Vagina (tissue), 2 donors: ENCODE measurements at regions not wholly inside any gene's neighbourhood (a gene's known extent, or its start where the extent isn't known, plus 50 kb on each side); places are given as distances from the start of the nearest gene placed in this dataset.

ENCODE experiments used
- DNase-seq, 2 donors: peaks; one replicate each; pipeline ENCODE4 v3.0.0-alpha.2; 2017; ENCODE audit errors: extremely low spot score in 2 of 2
- H3K27ac ChIP-seq: fragments of 200-600 bp; sonication (generic); one replicate; pipeline ENCODE4 v1.5.1; 2019
- H3K27me3 ChIP-seq: fragments of 200-600 bp; sonication (generic); one replicate; pipeline ENCODE4 v1.5.1; 2019
- H3K36me3 ChIP-seq, 2 donors: fragments of 200-600 bp; sonication (generic); one replicate each; pipeline ENCODE4 v1.5.1; 2017 to 2019
- H3K4me1 ChIP-seq: fragments of 200-600 bp; sonication (generic); one replicate; pipeline ENCODE4 v1.5.1; 2019
- H3K4me3 ChIP-seq, 2 donors: fragments of 200-600 bp; sonication (generic); 1 replicate in 1 of 2; 2 replicates in 1 of 2; pipeline ENCODE4 v1.5.1; 2016 to 2019
- H3K9me3 ChIP-seq: fragments of 200-600 bp; sonication (generic); one replicate; pipeline ENCODE4 v1.5.1; 2019
- POLR2A ChIP-seq, 2 donors: fragments of 450-650 bp; IDR thresholded peaks; one replicate each; pipeline ENCODE4 v1.6.1; 2017; ENCODE audit warnings: antibody characterized with exemption in 2 of 2, mild to moderate bottlenecking in 2 of 2, moderate library complexity in 2 of 2
- POLR2AphosphoS5 ChIP-seq, 2 donors: sonication (generic); formaldehyde crosslinking; IDR thresholded peaks; one replicate each; pipeline ENCODE4 v1.9.0; 2017; ENCODE audit warnings: antibody characterized with exemption in 2 of 2, mild to moderate bottlenecking in 2 of 2, low read depth in 1 of 2; ENCODE audit not compliant: insufficient read depth in 1 of 2
- intact Hi-C: fragments of 100-400 bp; cut with DNase I; formaldehyde crosslinking; loops from one replicate; pipeline ENCODE4 v1.15.1; 2023
- TF ChIP-seq, protein P1 (sequence below), 3 experiments: fragments of 450-650 bp in 2 of 3; fragments of 200-600 bp in 1 of 3; sonication (generic) in 1 of 3; IDR thresholded peaks; one replicate each; pipeline ENCODE4 v1.5.1; 2017 to 2019; ENCODE audit warnings: antibody characterized with exemption in 3 of 3, mild to moderate bottlenecking in 2 of 3, moderate library complexity in 2 of 3

- Histone ChIP-seq H3K36me3 (no peaks in the 10 kb centered on the region), H3K9me3 (no peaks in the 10 kb centered on the region)
Observed at GRCh38 chr6:95117236-95117635, 460.1 kb upstream of the MANEA start.

DNA sequence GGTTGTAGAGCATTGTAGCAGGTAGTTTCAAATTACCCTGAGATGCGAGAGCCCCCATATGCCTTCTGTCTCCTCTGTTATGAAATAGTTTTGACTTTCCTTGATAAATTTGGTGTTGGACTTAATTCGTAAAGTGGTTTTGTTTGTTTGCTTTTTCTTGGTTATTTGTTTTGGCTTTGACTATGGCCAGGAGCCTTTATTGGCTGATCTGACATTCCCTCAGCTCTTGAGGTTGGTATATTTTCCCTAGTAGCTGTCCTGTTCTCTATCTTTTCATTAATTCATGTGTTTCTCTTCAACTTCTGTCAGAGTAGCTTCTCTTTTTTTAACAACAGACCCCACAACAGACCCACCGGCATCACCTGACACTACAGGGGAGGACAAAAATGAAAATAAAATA is 457.4 kb upstream of the MANEA start:
- TF ChIP-seq, protein P1, sequence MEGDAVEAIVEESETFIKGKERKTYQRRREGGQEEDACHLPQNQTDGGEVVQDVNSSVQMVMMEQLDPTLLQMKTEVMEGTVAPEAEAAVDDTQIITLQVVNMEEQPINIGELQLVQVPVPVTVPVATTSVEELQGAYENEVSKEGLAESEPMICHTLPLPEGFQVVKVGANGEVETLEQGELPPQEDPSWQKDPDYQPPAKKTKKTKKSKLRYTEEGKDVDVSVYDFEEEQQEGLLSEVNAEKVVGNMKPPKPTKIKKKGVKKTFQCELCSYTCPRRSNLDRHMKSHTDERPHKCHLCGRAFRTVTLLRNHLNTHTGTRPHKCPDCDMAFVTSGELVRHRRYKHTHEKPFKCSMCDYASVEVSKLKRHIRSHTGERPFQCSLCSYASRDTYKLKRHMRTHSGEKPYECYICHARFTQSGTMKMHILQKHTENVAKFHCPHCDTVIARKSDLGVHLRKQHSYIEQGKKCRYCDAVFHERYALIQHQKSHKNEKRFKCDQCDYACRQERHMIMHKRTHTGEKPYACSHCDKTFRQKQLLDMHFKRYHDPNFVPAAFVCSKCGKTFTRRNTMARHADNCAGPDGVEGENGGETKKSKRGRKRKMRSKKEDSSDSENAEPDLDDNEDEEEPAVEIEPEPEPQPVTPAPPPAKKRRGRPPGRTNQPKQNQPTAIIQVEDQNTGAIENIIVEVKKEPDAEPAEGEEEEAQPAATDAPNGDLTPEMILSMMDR (IDR thresholded peaks at IDR 0.05): no peak
- TF ChIP-seq POLR2A (IDR thresholded peaks at IDR 0.05): no peak
- TF ChIP-seq POLR2AphosphoS5 (IDR thresholded peaks at IDR 0.05; ENCODE audit: insufficient read depth in 1 of 2, low read depth in 1 of 2): no peak
- Histone ChIP-seq H3K27ac (no peak overlapping the region), H3K36me3 (no peaks in the 10 kb centered on the region), H3K9me3 (no peaks in the 10 kb centered on the region), H3K4me3 (no peak overlapping the region), H3K4me1 (no peaks in the 10 kb centered on the region), H3K27me3 (no peaks in the 10 kb centered on the region)
- no peak for DNase-seq
- intact Hi-C loops: no loop called here

More at GRCh38 chr6:95117236-95117635, 460.1 kb upstream of the MANEA start:
- TF ChIP-seq, protein P1 (IDR thresholded peaks at IDR 0.05): no peak
- TF ChIP-seq POLR2AphosphoS5 (IDR thresholded peaks at IDR 0.05; ENCODE audit: insufficient read depth in 1 of 2, low read depth in 1 of 2): no peak
- no peak for TF ChIP-seq POLR2A (IDR thresholded peaks at IDR 0.05)
- Histone ChIP-seq H3K27ac (no peak overlapping the region), H3K4me3 (no peak overlapping the region), H3K27me3 (no peaks in the 10 kb centered on the region), H3K4me1 (no peaks in the 10 kb centered on the region)
- DNase-seq: no peak
- intact Hi-C loops: no loop called here

GRCh38 chr6:95120984-95121383 is 456.4 kb upstream of the MANEA start:
- no peaks in the 10 kb centered on the region for H3K36me3 ChIP-seq
- TF ChIP-seq, protein P1 (IDR thresholded peaks at IDR 0.05): no peak
- TF ChIP-seq POLR2AphosphoS5 (IDR thresholded peaks at IDR 0.05; ENCODE audit: insufficient read depth in 1 of 2, low read depth in 1 of 2): no peak
- TF ChIP-seq POLR2A (IDR thresholded peaks at IDR 0.05): no peak
- H3K9me3 ChIP-seq: no peaks in the 10 kb centered on the region
- no peaks in the 10 kb centered on the region for H3K27me3 ChIP-seq
- H3K4me1 ChIP-seq: no peaks in the 10 kb centered on the region
- no peak overlapping the region for H3K4me3 ChIP-seq
- no peak for DNase-seq
- H3K27ac ChIP-seq: no peak overlapping the region
- intact Hi-C loops: no loop called here

GRCh38 chr6:95127261-95127660 is 450.1 kb upstream of the MANEA start:
- H3K27me3 ChIP-seq: no peaks in the 10 kb centered on the region
- no peak for DNase-seq
- H3K4me3 ChIP-seq: no peak overlapping the region
- intact Hi-C loops: no loop called here
- H3K9me3 ChIP-seq: no peaks in the 10 kb centered on the region
- H3K27ac ChIP-seq: no peak overlapping the region
- no peaks in the 10 kb centered on the region for H3K36me3 ChIP-seq
- TF ChIP-seq POLR2A (IDR thresholded peaks at IDR 0.05) (no peak), POLR2AphosphoS5 (IDR thresholded peaks at IDR 0.05; ENCODE audit: insufficient read depth in 1 of 2, low read depth in 1 of 2) (no peak)
- TF ChIP-seq, protein P1 (IDR thresholded peaks at IDR 0.05): no peak
- H3K4me1 ChIP-seq: no peaks in the 10 kb centered on the region

DNA sequence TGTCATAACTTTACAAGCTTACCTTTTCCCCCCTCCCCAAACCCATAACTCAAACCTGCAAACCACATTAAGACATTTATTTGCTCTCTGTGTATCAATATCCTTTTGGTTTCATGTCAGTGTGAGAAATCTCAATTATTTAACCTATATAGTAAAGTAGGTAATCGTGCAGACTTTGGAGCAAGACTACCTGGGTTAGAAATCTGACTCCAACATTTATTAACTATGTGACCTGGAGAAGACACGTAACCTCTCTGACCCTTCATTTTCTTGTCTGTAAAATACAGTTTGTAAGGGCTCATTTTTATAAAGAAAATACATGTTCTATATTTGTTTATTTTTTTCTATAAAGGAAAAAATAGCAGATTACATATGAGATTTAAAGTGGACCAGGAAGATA is 448.9 kb upstream of the MANEA start:
- no peaks in the 10 kb centered on the region for H3K9me3 ChIP-seq
- DNase-seq: no peak
- no peak overlapping the region for H3K27ac ChIP-seq
- H3K36me3 ChIP-seq: no peaks in the 10 kb centered on the region
- intact Hi-C loops: no loop called here
- H3K4me3 ChIP-seq: no peak overlapping the region
- no peaks in the 10 kb centered on the region for H3K4me1 ChIP-seq
- no peaks in the 10 kb centered on the region for H3K27me3 ChIP-seq
- TF ChIP-seq, protein P1 (IDR thresholded peaks at IDR 0.05): no peak
- TF ChIP-seq POLR2A (IDR thresholded peaks at IDR 0.05) (no peak), POLR2AphosphoS5 (IDR thresholded peaks at IDR 0.05; ENCODE audit: insufficient read depth in 1 of 2, low read depth in 1 of 2) (no peak)
